Panc1 (cell line): ENCODE measurements at regions not wholly inside any gene's neighbourhood (a gene's known extent, or its start where the extent isn't known, plus 50 kb on each side); places are given as distances from the start of the nearest gene placed in this dataset.

ENCODE experiments used
- CTCF ChIP-seq: fragments of 450-650 bp; IDR thresholded peaks from 2 replicates; pipeline ENCODE4 v1.5.1; 2017; ENCODE audit warnings: mild to moderate bottlenecking
- POLR2AphosphoS5 ChIP-seq: IDR thresholded peaks from 2 replicates; pipeline ENCODE4 v1.6.1; 2012; ENCODE audit warnings: mild to moderate bottlenecking, low read depth, low read length, moderate library complexity
- TCF7L2 ChIP-seq: IDR thresholded peaks from 2 replicates; pipeline ENCODE4 v1.6.1; 2011; ENCODE audit warnings: mild to moderate bottlenecking, low read depth, low read length, inconsistent platforms

GRCh38 chr12:130044991-130045621 lies 117.2 kb upstream of the FZD10 start:
- TF ChIP-seq CTCF (no peak), POLR2AphosphoS5 (no peak), TCF7L2 (no peak)
